ENCODE measurements at regions not wholly inside any gene's neighbourhood (a gene's known extent, or its start where the extent isn't known, plus 50 kb on each side); places are given as distances from the start of the nearest gene placed in this dataset.
"Not testable (repeated sequence)": the region's sequence is repeated elsewhere in the genome, so short reads cannot be mapped to it uniquely, and the experiment has no call there.

DNA sequence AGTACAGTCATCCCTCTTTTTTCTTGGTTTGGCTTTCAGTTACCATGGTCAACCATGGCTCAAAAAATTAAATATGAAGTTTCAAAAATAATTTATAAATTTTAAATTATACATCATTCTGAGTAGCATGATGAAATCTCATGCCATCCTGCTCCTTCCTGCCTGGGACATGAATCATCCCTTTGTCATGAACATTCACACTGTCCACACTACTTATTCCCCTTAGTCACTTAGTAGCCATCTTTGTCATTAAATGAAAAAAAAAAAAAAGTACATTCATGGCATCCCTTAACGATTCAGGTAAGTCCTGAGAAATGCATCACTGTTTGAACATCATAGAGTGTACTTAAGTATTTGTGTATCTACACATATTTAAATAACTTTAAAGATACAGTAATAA is 1046.3 kb downstream of the ROBO2 start:
- no peak for TF ChIP-seq CTCF (IDR thresholded peaks at IDR 0.05; ENCODE audit: low read depth, low read length, missing control alignments)
- no peak for DNase-seq (ENCODE audit: low read depth)
- no peak overlapping the region for H3K4me3 ChIP-seq (ENCODE audit: low read depth, low read length)

GRCh38 chr3:78087134-78087533 is 1047.2 kb downstream of the ROBO2 start:
- H3K4me3 ChIP-seq (ENCODE audit: low read depth, low read length), result no peak overlapping the region
- no peak for DNase-seq (ENCODE audit: low read depth)
- no peak for TF ChIP-seq CTCF (IDR thresholded peaks at IDR 0.05; ENCODE audit: low read depth, low read length, missing control alignments)

- no peak for TF ChIP-seq CTCF (IDR thresholded peaks at IDR 0.05; ENCODE audit: low read depth, low read length, missing control alignments)
- no peak for DNase-seq (ENCODE audit: low read depth)
Measured at GRCh38 chr3:78088006-78088405, 1048.1 kb downstream of the ROBO2 start.

GRCh38 chr3:78090382-78090781 is 1050.5 kb downstream of the ROBO2 start:
- no peak for TF ChIP-seq CTCF (IDR thresholded peaks at IDR 0.05; ENCODE audit: low read depth, low read length, missing control alignments)
- DNase-seq (ENCODE audit: low read depth), result no peak
- no peak overlapping the region for H3K4me3 ChIP-seq (ENCODE audit: low read depth, low read length)

More at GRCh38 chr3:78088006-78088405, 1048.1 kb downstream of the ROBO2 start:
- no peak overlapping the region for H3K4me3 ChIP-seq (ENCODE audit: low read depth, low read length)

DNA sequence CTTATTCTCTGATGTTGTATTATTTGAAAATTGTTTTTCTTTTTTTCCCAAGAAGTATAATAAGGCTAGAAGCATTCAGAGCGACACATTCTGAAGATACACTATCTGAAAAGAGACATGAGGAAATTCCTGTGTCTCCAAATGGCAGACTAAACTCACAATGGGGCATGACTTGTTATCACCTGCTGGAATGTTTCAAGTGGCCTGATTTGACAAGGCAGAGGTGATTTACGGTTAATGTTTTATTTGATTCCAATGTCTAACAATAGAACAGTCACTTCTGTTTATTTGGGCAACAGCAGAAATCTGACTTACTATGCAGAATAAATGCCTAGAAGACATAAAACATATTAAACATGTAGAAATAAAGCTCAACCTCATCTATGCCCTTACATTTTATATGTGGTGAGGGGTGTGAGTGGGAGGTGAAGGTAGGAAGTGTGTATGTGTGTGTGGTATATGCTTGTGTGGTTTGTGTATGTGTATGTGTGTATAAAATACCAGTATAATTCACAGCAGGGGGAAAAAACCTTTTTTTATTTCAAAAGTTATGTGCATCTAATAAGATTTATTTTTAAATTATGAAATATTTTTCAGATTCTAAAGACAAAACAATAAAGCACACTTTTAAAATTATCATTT is 1051.7 kb downstream of the ROBO2 start:
- no peak for TF ChIP-seq CTCF (IDR thresholded peaks at IDR 0.05; ENCODE audit: low read depth, low read length, missing control alignments)
- no peak for DNase-seq (ENCODE audit: low read depth)
- H3K4me3 ChIP-seq (ENCODE audit: low read depth, low read length), result no peak overlapping the region

- DNase-seq (ENCODE audit: low read depth); H3K4me3 ChIP-seq (ENCODE audit: low read depth, low read length): not testable (repeated sequence)
Measured at GRCh38 chr3:78092574-78092973, 1052.7 kb downstream of the ROBO2 start.

DNA sequence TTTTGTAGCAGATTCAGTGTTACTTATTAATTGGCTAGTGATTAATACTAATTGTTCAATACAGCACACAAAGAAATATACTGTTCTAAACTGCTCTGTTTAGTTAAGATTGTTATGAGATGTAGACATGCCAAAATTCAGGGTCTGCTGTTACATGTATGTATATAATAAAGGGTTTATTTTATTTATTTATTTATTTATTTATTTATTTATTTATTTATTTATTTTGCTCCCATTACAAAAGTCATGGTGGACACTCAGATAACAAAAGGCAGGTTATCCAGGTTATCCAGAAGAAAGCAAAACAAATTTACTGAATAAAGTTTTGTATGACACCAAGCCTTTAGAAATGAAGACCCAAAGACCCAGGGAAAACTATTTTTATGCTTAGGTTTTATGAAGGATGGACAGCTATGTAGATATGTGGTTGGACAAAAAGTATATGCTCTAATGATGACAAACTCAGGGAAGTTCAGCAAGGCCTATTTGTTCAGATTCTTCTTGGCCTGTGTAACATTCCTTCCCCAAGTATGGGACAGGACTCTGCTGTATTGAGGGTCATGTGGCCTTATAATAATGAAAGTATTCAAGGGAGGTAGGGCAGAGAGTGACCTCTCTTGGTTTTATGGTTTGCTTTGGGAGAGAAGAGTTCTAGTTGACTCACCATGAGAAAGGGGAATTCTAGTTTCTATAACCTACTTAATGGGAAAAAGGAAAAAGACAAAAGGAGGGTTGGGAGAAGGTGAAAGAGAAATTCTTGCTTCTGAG is 1056.8 kb downstream of the ROBO2 start:
- no peak for DNase-seq (ENCODE audit: low read depth)
- TF ChIP-seq CTCF (IDR thresholded peaks at IDR 0.05; ENCODE audit: low read depth, low read length, missing control alignments), result no peak
- no peak overlapping the region for H3K4me3 ChIP-seq (ENCODE audit: low read depth, low read length)

Measured in GM12864 (cell line).